Skeletal muscle satellite cell (primary cell): ENCODE measurements at regions not wholly inside any gene's neighbourhood (a gene's known extent, or its start where the extent isn't known, plus 50 kb on each side); places are given as distances from the start of the nearest gene placed in this dataset.

Experiments
- H3K27me3 ChIP-seq: 2 replicates; pipeline ENCODE4 v1.7.0; 2013; ENCODE audit warnings: low read length; ENCODE audit not compliant: control insufficient read depth, insufficient read depth
- H3K36me3 ChIP-seq: 2 replicates; pipeline ENCODE4 v1.7.0; 2013; ENCODE audit warnings: mild to moderate bottlenecking, control low read depth, low read length; ENCODE audit not compliant: insufficient read depth
- H3K4me1 ChIP-seq: 2 replicates; pipeline ENCODE4 v1.7.0; 2013; ENCODE audit warnings: low read length; ENCODE audit not compliant: control insufficient read depth, insufficient read depth
- H3K4me2 ChIP-seq: 2 replicates; pipeline ENCODE4 v1.7.0; 2013; ENCODE audit warnings: mild to moderate bottlenecking, low read length
- H3K4me3 ChIP-seq: 2 replicates; pipeline ENCODE4 v1.7.0; 2013; ENCODE audit warnings: low read length
- H3K9ac ChIP-seq: 2 replicates; pipeline ENCODE4 v1.7.0; 2013; ENCODE audit warnings: mild to moderate bottlenecking, low read depth, low read length, moderate library complexity
- H3K9me3 ChIP-seq: replicated peaks from 2 replicates; pipeline ENCODE4 v1.7.0; 2013; ENCODE audit warnings: mild to moderate bottlenecking, control low read depth, low read length

DNA sequence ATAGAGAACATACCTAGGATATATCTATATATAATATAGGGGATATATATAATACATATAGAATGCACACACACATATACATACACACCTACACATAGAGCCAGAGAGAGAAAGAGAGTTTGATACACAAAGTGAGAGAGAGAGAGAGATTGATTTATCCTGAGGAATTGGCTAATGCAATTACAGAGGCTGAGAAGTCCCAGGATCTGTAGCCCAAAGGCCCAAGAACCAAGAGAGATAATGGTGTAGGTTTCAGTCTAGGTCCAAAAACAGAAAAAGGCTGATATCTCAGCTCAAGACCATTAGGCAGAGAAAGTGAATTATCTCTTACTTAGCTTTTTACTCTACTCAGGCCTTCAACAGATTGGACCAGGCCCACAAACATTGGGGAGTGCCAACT lies 715.0 kb upstream of the LCORL start:
- no peaks in the 10 kb centered on the region for H3K4me1 ChIP-seq
- H3K27me3 ChIP-seq, result no peaks in the 10 kb centered on the region
- no peaks in the 10 kb centered on the region for H3K36me3 ChIP-seq
- H3K4me2 ChIP-seq, result no peak overlapping the region
- no peak overlapping the region for H3K9ac ChIP-seq
- H3K4me3 ChIP-seq, result no peak overlapping the region
- H3K9me3 ChIP-seq, result peaks cover 5% of the 10 kb centered on the region

DNA sequence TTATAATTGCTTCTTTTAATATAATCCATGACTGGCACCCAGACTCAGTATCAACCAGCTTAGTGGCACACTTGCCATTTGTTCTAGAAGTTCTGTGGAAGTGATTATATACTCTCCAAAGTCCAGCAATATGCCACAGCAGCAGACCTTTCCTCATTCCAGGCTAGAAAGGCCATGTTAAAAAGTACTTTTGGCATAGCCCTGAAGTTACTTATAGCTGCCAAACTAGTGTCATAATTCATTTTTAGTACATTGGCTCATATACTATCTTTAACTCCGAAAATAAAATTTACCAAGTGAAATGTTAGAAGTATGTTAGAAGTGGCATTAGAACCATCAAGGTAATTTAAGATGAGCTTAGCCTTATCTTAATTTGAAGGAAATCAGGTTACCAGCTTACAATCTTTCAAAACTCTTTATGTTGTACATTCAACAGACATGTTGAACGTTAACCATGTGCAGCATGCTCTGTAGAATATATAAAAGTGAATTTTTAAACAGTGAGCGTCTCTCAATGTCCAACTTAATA lies 714.2 kb upstream of the LCORL start:
- H3K4me2 ChIP-seq, result no peak overlapping the region
- H3K27me3 ChIP-seq, result no peaks in the 10 kb centered on the region
- H3K4me3 ChIP-seq, result no peak overlapping the region
- peaks cover 5% of the 10 kb centered on the region for H3K9me3 ChIP-seq
- H3K36me3 ChIP-seq, result no peaks in the 10 kb centered on the region
- H3K4me1 ChIP-seq, result no peaks in the 10 kb centered on the region
- H3K9ac ChIP-seq, result no peak overlapping the region

DNA sequence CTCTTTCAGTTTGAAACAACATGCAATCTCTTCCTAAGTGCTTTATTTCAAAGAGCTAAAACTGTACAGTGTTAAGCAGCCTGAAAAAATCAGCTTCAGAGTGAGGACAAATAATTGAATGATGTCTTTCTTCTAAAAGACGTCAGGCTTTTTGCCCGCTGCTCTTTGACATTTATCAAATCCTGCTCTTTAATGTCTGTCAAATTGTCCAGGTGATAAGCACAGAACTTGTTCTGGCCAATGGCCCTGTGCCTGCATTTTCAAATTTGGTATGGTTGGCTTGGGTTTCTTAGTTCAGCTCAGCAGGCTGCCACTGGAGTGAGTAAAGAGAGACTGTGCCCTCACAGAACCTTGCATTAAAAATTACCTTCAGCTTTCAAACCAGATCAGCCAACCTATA lies 712.9 kb upstream of the LCORL start:
- Histone ChIP-seq H3K27me3 (no peaks in the 10 kb centered on the region), H3K9ac (no peak overlapping the region), H3K9me3 (peaks cover 5% of the 10 kb centered on the region), H3K4me2 (no peak overlapping the region), H3K4me1 (no peaks in the 10 kb centered on the region), H3K4me3 (no peak overlapping the region), H3K36me3 (no peaks in the 10 kb centered on the region)

DNA sequence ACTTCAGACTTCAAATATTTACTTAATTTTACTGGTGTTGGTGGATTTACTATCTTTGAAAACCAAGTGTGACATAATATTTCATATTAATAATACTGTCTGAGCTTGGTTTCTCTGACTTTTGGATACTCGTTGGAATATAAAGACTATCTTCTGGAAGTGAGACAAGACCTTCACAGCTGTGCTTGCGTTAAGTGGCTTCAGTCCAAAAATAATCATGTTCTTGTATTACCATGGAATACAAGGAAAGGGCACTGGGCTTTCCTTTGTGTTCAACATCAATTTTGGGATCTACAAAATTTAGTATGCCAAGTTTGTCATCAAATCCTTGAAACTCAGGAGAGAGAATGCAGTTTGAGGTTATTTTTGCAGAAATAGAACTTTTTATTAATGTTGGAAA lies 712.4 kb upstream of the LCORL start:
- no peak overlapping the region for H3K9ac ChIP-seq
- H3K27me3 ChIP-seq, result no peaks in the 10 kb centered on the region
- H3K9me3 ChIP-seq, result peaks cover 5% of the 10 kb centered on the region
- no peak overlapping the region for H3K4me3 ChIP-seq
- no peaks in the 10 kb centered on the region for H3K36me3 ChIP-seq
- H3K4me2 ChIP-seq, result no peak overlapping the region
- H3K4me1 ChIP-seq, result no peaks in the 10 kb centered on the region

DNA sequence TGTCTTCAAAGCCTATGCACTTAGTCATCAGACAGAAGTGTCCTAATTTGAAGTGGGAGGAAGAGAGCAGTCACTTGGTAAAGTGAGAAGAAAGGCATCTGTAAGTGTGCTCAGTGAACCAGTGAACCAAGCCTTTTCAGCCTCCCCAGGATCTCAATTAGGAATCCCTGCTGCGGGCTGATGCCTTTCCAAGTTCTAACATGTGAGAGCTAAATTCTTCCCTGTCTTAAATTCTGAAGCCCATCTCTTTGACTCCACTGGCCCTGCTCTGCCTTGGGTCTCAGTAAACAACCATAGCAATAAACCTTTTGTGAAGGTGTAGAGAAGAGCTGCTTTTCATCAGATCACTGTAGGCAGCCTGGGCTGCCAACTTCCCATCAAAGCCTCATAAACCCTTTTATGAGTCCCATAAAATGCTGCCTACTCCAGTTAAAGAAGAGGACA lies 701.2 kb upstream of the LCORL start:
- no peak overlapping the region for H3K4me2 ChIP-seq
- no peaks in the 10 kb centered on the region for H3K4me1 ChIP-seq
- H3K9ac ChIP-seq, result no peak overlapping the region
- H3K9me3 ChIP-seq, result no peaks in the 10 kb centered on the region
- H3K27me3 ChIP-seq, result no peaks in the 10 kb centered on the region
- H3K36me3 ChIP-seq, result no peaks in the 10 kb centered on the region
- no peak overlapping the region for H3K4me3 ChIP-seq

DNA sequence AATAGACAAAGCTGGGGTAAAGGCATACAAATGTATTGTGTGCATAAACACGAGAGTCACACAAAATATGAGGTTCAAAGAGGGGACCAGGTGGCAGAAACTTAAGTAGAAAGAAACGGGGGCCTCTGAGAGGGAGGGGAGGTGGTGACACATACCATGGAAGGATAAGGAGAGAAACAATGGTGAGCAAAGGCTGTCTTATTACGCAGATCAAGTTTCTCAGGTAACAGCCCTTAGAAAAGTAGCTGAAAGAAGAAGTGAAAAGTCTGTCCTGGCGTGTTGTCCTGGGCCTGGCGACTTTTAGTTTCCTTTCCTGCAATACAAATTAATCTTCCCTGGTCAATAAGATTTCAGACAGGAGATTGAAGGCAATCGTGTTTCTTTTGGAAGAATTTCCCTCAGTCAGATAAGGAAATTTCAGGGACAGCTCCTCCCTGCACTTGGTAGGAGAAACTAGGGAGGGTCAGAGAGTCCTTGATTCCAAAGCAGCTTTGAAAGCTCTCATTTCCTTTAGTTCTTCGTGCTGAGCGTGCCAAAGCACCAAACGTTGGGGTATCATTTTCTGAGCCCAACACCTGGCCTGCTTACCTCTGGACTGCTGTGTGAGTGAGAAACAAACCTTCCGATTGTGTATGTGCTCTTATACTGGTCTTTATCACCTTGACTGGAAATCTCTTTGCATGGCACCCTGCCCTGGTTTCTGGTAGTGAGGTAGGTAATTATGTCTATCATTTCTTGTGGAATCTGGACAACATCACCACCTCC lies 676.7 kb upstream of the LCORL start:
- no peak overlapping the region for H3K4me3 ChIP-seq
- H3K9ac ChIP-seq, result no peak overlapping the region
- no peaks in the 10 kb centered on the region for H3K4me1 ChIP-seq
- H3K27me3 ChIP-seq, result no peaks in the 10 kb centered on the region
- no peaks in the 10 kb centered on the region for H3K36me3 ChIP-seq
- no peaks in the 10 kb centered on the region for H3K9me3 ChIP-seq
- no peak overlapping the region for H3K4me2 ChIP-seq

DNA sequence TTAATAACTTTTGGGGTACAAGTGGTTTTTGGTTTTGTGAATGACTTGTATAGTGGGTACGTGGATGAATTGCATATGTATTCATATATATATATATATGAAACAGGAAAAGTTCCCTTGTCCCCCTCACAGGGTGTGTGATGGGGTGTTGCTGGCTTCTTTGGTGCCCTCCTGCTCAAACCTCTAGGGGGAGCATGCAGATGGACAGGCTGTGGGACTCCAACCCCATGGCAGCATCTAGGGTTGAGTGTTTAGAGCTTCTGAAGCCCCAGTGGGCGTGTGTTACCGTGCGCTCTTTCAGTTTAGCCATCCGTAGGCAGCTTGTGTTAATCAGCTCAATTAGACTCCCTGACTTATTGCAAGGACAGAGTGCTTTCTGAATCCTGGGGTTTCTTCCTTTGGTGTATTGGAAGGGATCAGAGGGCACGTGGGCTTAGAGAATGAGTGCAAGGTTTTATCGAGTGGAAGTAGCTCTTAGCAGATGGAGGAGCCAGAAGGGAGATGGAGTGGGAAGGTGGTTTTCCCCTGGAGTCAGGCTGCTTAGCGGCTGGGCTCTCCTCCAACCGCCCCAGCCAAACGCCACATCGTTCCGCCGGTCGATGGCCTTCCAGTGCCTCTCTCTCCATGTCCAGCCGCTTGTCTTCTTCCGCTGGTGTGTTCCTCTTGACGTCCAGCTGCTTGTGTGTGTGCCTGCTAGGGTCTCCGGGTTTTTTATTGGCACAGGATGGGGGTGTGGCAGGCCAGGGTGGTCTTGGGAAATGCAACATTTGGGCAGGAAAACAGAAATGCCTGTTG lies 674.4 kb upstream of the LCORL start:
- Histone ChIP-seq H3K4me3 (no peak overlapping the region), H3K4me1 (no peaks in the 10 kb centered on the region), H3K9ac (no peak overlapping the region), H3K9me3 (no peaks in the 10 kb centered on the region), H3K27me3 (no peaks in the 10 kb centered on the region), H3K4me2 (no peak overlapping the region), H3K36me3 (no peaks in the 10 kb centered on the region)

GRCh38 chr4:18691431-18692200 lies 670.1 kb upstream of the LCORL start:
- Histone ChIP-seq H3K9me3 (no peaks in the 10 kb centered on the region), H3K9ac (no peak overlapping the region), H3K4me1 (no peaks in the 10 kb centered on the region), H3K36me3 (no peaks in the 10 kb centered on the region), H3K27me3 (no peaks in the 10 kb centered on the region), H3K4me2 (no peak overlapping the region), H3K4me3 (no peak overlapping the region)

DNA sequence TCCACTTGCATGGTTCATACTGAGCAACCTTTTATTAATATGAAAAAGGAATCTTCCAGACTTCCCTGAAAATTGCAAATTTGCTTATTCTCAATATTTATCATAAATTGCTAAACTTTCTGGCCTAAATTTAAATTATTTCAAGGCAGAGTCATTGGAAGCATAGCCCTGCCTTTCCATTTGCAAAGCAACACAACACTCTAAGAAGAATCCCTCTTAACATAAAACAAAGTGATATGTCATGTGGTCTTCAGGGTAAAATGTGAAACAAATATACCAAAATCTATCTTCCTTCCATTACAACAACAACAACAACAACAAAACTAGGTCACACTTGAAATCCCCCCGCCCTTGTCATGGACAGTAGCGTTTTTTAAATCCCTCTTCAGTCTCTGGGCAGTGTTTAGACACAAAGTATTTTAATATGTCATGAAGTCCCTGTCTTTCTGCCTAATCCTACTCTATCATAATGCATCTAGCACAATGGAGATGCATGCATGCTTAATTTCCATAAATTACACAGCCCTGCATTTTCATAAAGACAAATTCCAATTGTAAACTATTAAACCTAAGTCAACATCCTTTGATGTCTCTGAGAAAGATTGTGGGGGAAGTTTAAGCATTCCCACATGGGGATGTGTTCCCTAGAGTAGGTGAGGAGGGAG lies 668.9 kb upstream of the LCORL start:
- H3K27me3 ChIP-seq, result no peaks in the 10 kb centered on the region
- no peaks in the 10 kb centered on the region for H3K9me3 ChIP-seq
- H3K36me3 ChIP-seq, result no peaks in the 10 kb centered on the region
- no peak overlapping the region for H3K4me3 ChIP-seq
- no peak overlapping the region for H3K9ac ChIP-seq
- no peak overlapping the region for H3K4me2 ChIP-seq
- H3K4me1 ChIP-seq, result no peaks in the 10 kb centered on the region

DNA sequence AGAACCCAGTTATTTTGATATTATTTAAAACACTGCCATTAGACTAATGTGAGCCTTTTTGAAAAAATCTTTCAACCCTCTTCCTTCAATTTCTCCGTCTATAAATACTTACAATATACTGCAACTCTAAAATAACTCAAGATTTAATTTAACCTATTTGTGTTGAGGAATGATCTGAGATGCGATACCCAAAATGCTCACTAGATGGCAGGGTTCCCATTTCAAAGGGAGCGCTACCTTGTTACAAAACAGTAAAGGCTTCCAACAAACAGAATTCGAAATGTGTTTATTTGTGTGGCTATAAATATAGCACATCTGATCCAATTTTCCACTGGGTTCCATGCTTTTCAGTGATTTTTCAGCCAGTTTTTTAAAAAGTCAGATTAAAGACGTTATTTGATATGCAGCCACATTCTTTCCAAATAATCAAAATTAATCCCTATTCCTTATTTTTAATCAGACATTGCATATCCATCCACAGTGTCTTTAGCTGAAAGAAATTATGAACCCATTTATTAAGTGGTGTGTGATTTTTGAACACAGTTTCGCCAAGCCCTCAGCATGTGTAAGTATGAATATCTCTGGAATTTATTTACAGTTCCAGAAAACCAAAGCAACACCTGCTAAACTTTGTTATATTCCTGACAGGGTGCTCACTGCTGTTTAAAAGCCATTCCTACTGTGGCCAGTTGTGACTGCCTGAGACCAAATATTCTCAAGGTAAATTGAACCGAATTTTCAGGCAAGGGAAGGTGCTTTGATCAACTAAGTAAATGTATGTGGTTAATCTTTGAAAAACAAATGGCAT lies 668.0 kb upstream of the LCORL start:
- H3K9ac ChIP-seq, result no peak overlapping the region
- no peaks in the 10 kb centered on the region for H3K36me3 ChIP-seq
- H3K27me3 ChIP-seq, result no peaks in the 10 kb centered on the region
- no peaks in the 10 kb centered on the region for H3K4me1 ChIP-seq
- H3K4me3 ChIP-seq, result no peak overlapping the region
- no peaks in the 10 kb centered on the region for H3K9me3 ChIP-seq
- no peak overlapping the region for H3K4me2 ChIP-seq
